Liver (tissue), 8 donors: ENCODE measurements at regions not wholly inside any gene's neighbourhood (a gene's known extent, or its start where the extent isn't known, plus 50 kb on each side); places are given as distances from the start of the nearest gene placed in this dataset.

Experiments used
- DNase-seq: peaks from one replicate; pipeline ENCODE4 v3.0.0-alpha.2; 2017; ENCODE audit warnings: low spot score
- H3K27ac ChIP-seq, 2 donors: one replicate each; pipeline ENCODE4 v1.7.0; 2013; ENCODE audit warnings: inconsistent platforms in 2 of 2, low read length in 2 of 2, control low read depth in 1 of 2, low read depth in 1 of 2, mild to moderate bottlenecking in 1 of 2
- H3K27me3 ChIP-seq, 4 donors: one replicate each; pipeline versions ENCODE4 v1.6.1 to v1.7.0; 2013; ENCODE audit warnings: low read length in 3 of 4, inconsistent platforms in 1 of 4, mild to moderate bottlenecking in 1 of 4, moderate library complexity in 1 of 4; ENCODE audit not compliant: control insufficient read depth in 4 of 4, insufficient read depth in 4 of 4
- H3K36me3 ChIP-seq, 4 donors: one replicate each; pipeline versions ENCODE4 v1.6.1 to v1.7.0; 2013; ENCODE audit warnings: low read length in 3 of 4, mild to moderate bottlenecking in 3 of 4, low read depth in 1 of 4, moderate library complexity in 1 of 4; ENCODE audit not compliant: control insufficient read depth in 4 of 4, insufficient read depth in 3 of 4
- H3K4me1 ChIP-seq, 4 donors: one replicate each; pipeline versions ENCODE4 v1.6.1 to v1.7.0; 2013; ENCODE audit warnings: low read length in 3 of 4, mild to moderate bottlenecking in 3 of 4, moderate library complexity in 1 of 4; ENCODE audit not compliant: control insufficient read depth in 4 of 4, insufficient read depth in 4 of 4
- H3K4me3 ChIP-seq, 3 donors: one replicate each; pipeline versions ENCODE4 v1.6.1 to v1.7.0; 2013; ENCODE audit warnings: low read length in 3 of 3, control low read depth in 1 of 3, low read depth in 1 of 3, mild to moderate bottlenecking in 1 of 3
- H3K9ac ChIP-seq, 2 donors: one replicate each; pipeline ENCODE4 v1.7.0; 2013; ENCODE audit warnings: low read length in 2 of 2, mild to moderate bottlenecking in 2 of 2, moderate library complexity in 2 of 2, control low read depth in 1 of 2, low read depth in 1 of 2
- H3K9me3 ChIP-seq, 4 donors: one replicate each; pipeline versions ENCODE4 v1.6.1 to v1.7.0; 2013; ENCODE audit warnings: low read length in 3 of 4; ENCODE audit not compliant: control insufficient read depth in 4 of 4
- ATF3 ChIP-seq: IDR thresholded peaks from 2 replicates; pipeline ENCODE4 v1.6.1; 2016; ENCODE audit warnings: antibody characterized with exemption
- CTCF ChIP-seq: fragments of 150-350 bp; IDR thresholded peaks from 2 replicates; pipeline ENCODE4 v1.5.1; 2017; ENCODE audit warnings: improper control_type of control experiment, low read depth, low read length; ENCODE audit not compliant: missing input control
- EGR1 ChIP-seq, 2 donors: IDR thresholded peaks; 2 replicates each; pipeline ENCODE4 v1.6.1; 2016 to 2018; ENCODE audit warnings: antibody characterized with exemption in 2 of 2, low read depth in 2 of 2
- FOXA1 ChIP-seq: IDR thresholded peaks from 2 replicates; pipeline ENCODE4 v1.6.1; 2016; ENCODE audit warnings: antibody characterized with exemption
- GABPA ChIP-seq, 2 donors: IDR thresholded peaks in 1 of 2; conservative IDR thresholded peaks in 1 of 2; 2 replicates each; pipeline ENCODE4 v1.6.1; 2016; ENCODE audit warnings: antibody characterized with exemption in 2 of 2, mild to moderate bottlenecking in 1 of 2, moderate library complexity in 1 of 2
- HNF4A ChIP-seq, 2 donors: conservative IDR thresholded peaks; 2 replicates each; pipeline ENCODE4 v1.6.1; 2016; ENCODE audit warnings: antibody characterized with exemption in 2 of 2, mild to moderate bottlenecking in 2 of 2
- HNF4G ChIP-seq: IDR thresholded peaks from 2 replicates; pipeline ENCODE4 v1.6.1; 2016; ENCODE audit warnings: antibody characterized with exemption
- JUND ChIP-seq, 2 donors: IDR thresholded peaks; 2 replicates each; pipeline ENCODE4 v1.6.1; 2016; ENCODE audit warnings: antibody characterized with exemption in 2 of 2
- MAX ChIP-seq: IDR thresholded peaks from 2 replicates; pipeline ENCODE4 v1.6.1; 2016; ENCODE audit warnings: antibody characterized with exemption
- NR2F2 ChIP-seq: IDR thresholded peaks from 2 replicates; pipeline ENCODE4 v1.6.1; 2016; ENCODE audit warnings: antibody characterized with exemption
- RAD21 ChIP-seq, 2 donors: IDR thresholded peaks; 2 replicates each; pipeline ENCODE4 v1.6.1; 2016; ENCODE audit warnings: antibody characterized with exemption in 2 of 2, mild to moderate bottlenecking in 2 of 2
- REST ChIP-seq: IDR thresholded peaks from 2 replicates; pipeline ENCODE4 v1.6.1; 2016; ENCODE audit warnings: antibody characterized with exemption, mild to moderate bottlenecking
- SP1 ChIP-seq: IDR thresholded peaks from 2 replicates; pipeline ENCODE4 v1.6.1; 2018; ENCODE audit warnings: antibody characterized with exemption, mild to moderate bottlenecking
- TAF1 ChIP-seq: conservative IDR thresholded peaks from 2 replicates; pipeline ENCODE4 v1.6.1; 2016; ENCODE audit warnings: antibody characterized with exemption, mild to moderate bottlenecking
- YY1 ChIP-seq: IDR thresholded peaks from 2 replicates; pipeline ENCODE4 v1.6.1; 2016; ENCODE audit warnings: antibody characterized with exemption, mild to moderate bottlenecking
- ZBTB33 ChIP-seq: IDR thresholded peaks from 2 replicates; pipeline ENCODE4 v1.6.1; 2016; ENCODE audit warnings: antibody characterized with exemption
- WGBS: extraction: QIAGEN DNeasy Blood & Tissue Kit; methylation state at CpG from one replicate; pipeline ENCODE4 v1.1.7; 2013; 5-methylcytosine and 5-hydroxymethylcytosine counted together
- donor health status: healthy.
- donor health status: healthy.
- donor health status: healthy.
- donor health status: healthy.
- donor health status: healthy.

GRCh38 chr18:45464619-45465018 lies 150.7 kb upstream of the SLC14A2 start:
- H3K27ac ChIP-seq, result no peak overlapping the region
- no peaks in the 10 kb centered on the region for H3K4me1 ChIP-seq
- H3K9me3 ChIP-seq, result no peaks in the 10 kb centered on the region
- no peak for TF ChIP-seq CTCF
- TF ChIP-seq ZBTB33, result no peak
- no peak for TF ChIP-seq YY1
- TF ChIP-seq HNF4A (conservative IDR thresholded peaks at IDR 0.05), result no peak
- TF ChIP-seq SP1, result no peak
- no peak for TF ChIP-seq REST
- no peak for TF ChIP-seq TAF1
- H3K36me3 ChIP-seq, result no peaks in the 10 kb centered on the region
- H3K27me3 ChIP-seq, result no peaks in the 10 kb centered on the region
- DNase-seq, result no peak
- H3K4me3 ChIP-seq, result no peak overlapping the region
- 72% methylated on average over 8 of the region's 8 CpGs for WGBS
- no peak overlapping the region for H3K9ac ChIP-seq

- 72% methylated on average over 2 of the region's 2 CpGs for WGBS
- Histone ChIP-seq H3K27me3 (no peaks in the 10 kb centered on the region), H3K9ac (no peak overlapping the region), H3K27ac (no peak overlapping the region), H3K4me1 (no peaks in the 10 kb centered on the region), H3K9me3 (no peaks in the 10 kb centered on the region), H3K36me3 (no peaks in the 10 kb centered on the region), H3K4me3 (no peak overlapping the region)
- DNase-seq, result no peak
- TF ChIP-seq SP1, result no peak
- no peak for TF ChIP-seq HNF4G
- TF ChIP-seq FOXA1, result no peak
- no peak for TF ChIP-seq ZBTB33
- no peak for TF ChIP-seq HNF4A (conservative IDR thresholded peaks at IDR 0.05)
- TF ChIP-seq CTCF, result no peak
- no peak for TF ChIP-seq EGR1 (IDR thresholded peaks at IDR 0.05; ENCODE audit: low read depth in 2 of 2)
- no peak for TF ChIP-seq YY1
- no peak for TF ChIP-seq TAF1
- no peak for TF ChIP-seq ATF3
- no peak for TF ChIP-seq JUND (IDR thresholded peaks at IDR 0.05)
- TF ChIP-seq GABPA (IDR thresholded peaks at IDR 0.05 in 1 of 2, conservative IDR thresholded peaks at IDR 0.05 in 1 of 2), result no peak
- no peak for TF ChIP-seq RAD21 (IDR thresholded peaks at IDR 0.05)
- TF ChIP-seq MAX, result no peak
- TF ChIP-seq NR2F2, result no peak
Measured at GRCh38 chr18:45467293-45467692, 148.0 kb upstream of the SLC14A2 start.
